NB4 (cell line): ENCODE measurements at regions not wholly inside any gene's neighbourhood (a gene's known extent, or its start where the extent isn't known, plus 50 kb on each side); places are given as distances from the start of the nearest gene placed in this dataset.

Source experiments
- POLR2A ChIP-seq: IDR thresholded peaks from 2 replicates; pipeline ENCODE4 v1.6.1; 2011; ENCODE audit warnings: mild to moderate bottlenecking; ENCODE audit not compliant: insufficient read length; ENCODE audit errors: extremely low read depth
- TF ChIP-seq, protein P1 (sequence below): IDR thresholded peaks from one replicate; pipeline ENCODE4 v1.5.1; 2012; ENCODE audit warnings: low read depth, low read length

DNA sequence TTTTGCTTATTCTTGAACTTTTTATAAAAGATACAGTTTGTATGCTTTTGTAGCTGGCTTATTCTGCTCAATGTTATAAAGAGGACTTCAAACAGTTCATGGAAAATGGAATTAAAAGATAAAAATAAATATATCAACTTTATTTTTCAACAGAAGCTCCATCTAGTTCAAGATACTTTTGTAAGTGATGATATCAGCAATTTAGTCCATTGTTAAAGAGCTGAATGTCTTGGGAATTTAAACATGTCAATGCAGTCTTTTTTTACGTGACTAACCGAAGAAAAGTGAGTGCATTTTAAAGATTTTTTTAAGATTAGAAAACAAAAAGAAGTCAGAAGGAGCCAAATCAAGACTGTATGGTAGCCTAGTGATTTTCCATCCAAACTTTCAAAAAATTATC is 85.4 kb upstream of the CHST9 start:
- TF ChIP-seq, protein P1, sequence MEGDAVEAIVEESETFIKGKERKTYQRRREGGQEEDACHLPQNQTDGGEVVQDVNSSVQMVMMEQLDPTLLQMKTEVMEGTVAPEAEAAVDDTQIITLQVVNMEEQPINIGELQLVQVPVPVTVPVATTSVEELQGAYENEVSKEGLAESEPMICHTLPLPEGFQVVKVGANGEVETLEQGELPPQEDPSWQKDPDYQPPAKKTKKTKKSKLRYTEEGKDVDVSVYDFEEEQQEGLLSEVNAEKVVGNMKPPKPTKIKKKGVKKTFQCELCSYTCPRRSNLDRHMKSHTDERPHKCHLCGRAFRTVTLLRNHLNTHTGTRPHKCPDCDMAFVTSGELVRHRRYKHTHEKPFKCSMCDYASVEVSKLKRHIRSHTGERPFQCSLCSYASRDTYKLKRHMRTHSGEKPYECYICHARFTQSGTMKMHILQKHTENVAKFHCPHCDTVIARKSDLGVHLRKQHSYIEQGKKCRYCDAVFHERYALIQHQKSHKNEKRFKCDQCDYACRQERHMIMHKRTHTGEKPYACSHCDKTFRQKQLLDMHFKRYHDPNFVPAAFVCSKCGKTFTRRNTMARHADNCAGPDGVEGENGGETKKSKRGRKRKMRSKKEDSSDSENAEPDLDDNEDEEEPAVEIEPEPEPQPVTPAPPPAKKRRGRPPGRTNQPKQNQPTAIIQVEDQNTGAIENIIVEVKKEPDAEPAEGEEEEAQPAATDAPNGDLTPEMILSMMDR: no peak
- no peak for TF ChIP-seq POLR2A
